DOHH2 (cell line): ENCODE measurements at regions not wholly inside any gene's neighbourhood (a gene's known extent, or its start where the extent isn't known, plus 50 kb on each side); places are given as distances from the start of the nearest gene placed in this dataset.

ENCODE experiments used
- H3F3A ChIP-seq: fragments of 200-600 bp; sonication (generic), shearing (Covaris generic); 2 replicates; pipeline ENCODE4 v1.6.0; 2016; ENCODE audit warnings: antibody characterized with exemption, mild to moderate bottlenecking; ENCODE audit not compliant: control insufficient read depth, insufficient read depth
- H3K27ac ChIP-seq: fragments of 200-600 bp; sonication (generic); 2 replicates; pipeline ENCODE4 v1.5.1; 2014; ENCODE audit warnings: low read depth, mild to moderate bottlenecking, low read length, moderate library complexity
- H3K27me3 ChIP-seq: fragments of 200-600 bp; sonication (generic); 2 replicates; pipeline ENCODE4 v1.6.1; 2014; ENCODE audit warnings: mild to moderate bottlenecking, low read length, mixed read lengths; ENCODE audit not compliant: control insufficient read depth
- H3K36me3 ChIP-seq: fragments of 200-600 bp; sonication (generic); 2 replicates; pipeline ENCODE4 v1.6.1; 2014; ENCODE audit warnings: mild to moderate bottlenecking, low read length, moderate library complexity, mixed read lengths; ENCODE audit not compliant: control insufficient read depth
- H3K4me1 ChIP-seq: fragments of 200-600 bp; sonication (generic); 2 replicates; pipeline ENCODE4 v1.6.1; 2014; ENCODE audit warnings: mild to moderate bottlenecking, low read length, mixed read lengths; ENCODE audit not compliant: control insufficient read depth
- H3K4me2 ChIP-seq: fragments of 200-600 bp; sonication (generic); 2 replicates; pipeline ENCODE4 v1.6.0; 2014; ENCODE audit warnings: mild to moderate bottlenecking, low read length, moderate library complexity
- H3K4me3 ChIP-seq: fragments of 200-600 bp; sonication (generic); 2 replicates; pipeline ENCODE4 v1.5.1; 2014; ENCODE audit warnings: mild to moderate bottlenecking, low read length, mixed read lengths
- H3K79me2 ChIP-seq: fragments of 200-600 bp; sonication (generic); 2 replicates; pipeline ENCODE4 v1.6.1; 2014; ENCODE audit warnings: mild to moderate bottlenecking, low read length, mixed read lengths; ENCODE audit not compliant: control insufficient read depth
- H3K9me2 ChIP-seq: fragments of 200-600 bp; sonication (generic); replicated peaks from 2 replicates; pipeline ENCODE4 v1.6.1; 2014; ENCODE audit warnings: mild to moderate bottlenecking, low read length, mixed read lengths; ENCODE audit not compliant: control insufficient read depth
- H3K9me3 ChIP-seq: fragments of 200-600 bp; sonication (generic); 2 replicates; pipeline ENCODE4 v1.6.1; 2014; ENCODE audit warnings: antibody characterized with exemption, low read length, mixed read lengths; ENCODE audit not compliant: control insufficient read depth, insufficient read depth
- H4K20me1 ChIP-seq: fragments of 200-600 bp; sonication (generic); 2 replicates; pipeline ENCODE4 v1.6.0; 2014; ENCODE audit warnings: low read depth, mild to moderate bottlenecking, antibody characterized with exemption, low read length, moderate library complexity; ENCODE audit not compliant: control insufficient read depth, insufficient read depth
- CTCF ChIP-seq: fragments of 200-600 bp; sonication (generic); IDR thresholded peaks from one replicate; pipeline ENCODE4 v1.5.1; 2014; ENCODE audit warnings: antibody characterized with exemption, mild to moderate bottlenecking, low read depth, low read length; ENCODE audit not compliant: poor library complexity, severe bottlenecking
- EZH2phosphoT487 ChIP-seq: fragments of 200-600 bp; sonication (generic); IDR thresholded peaks from 2 replicates; pipeline ENCODE4 v1.6.1; 2017; ENCODE audit warnings: borderline replicate concordance, mild to moderate bottlenecking, antibody characterized with exemption, low read length, moderate library complexity, mixed read lengths

GRCh38 chr15:62644216-62644888, 398.2 kb upstream of the TPM1 start:
- Histone ChIP-seq H3K4me3 (no peak overlapping the region), H3K4me2 (no peak overlapping the region), H3K9me2 (no peaks in the 10 kb centered on the region), H3K27ac (no peak overlapping the region), H4K20me1 (no peaks in the 10 kb centered on the region), H3K27me3 (no peaks in the 10 kb centered on the region), H3K36me3 (no peaks in the 10 kb centered on the region), H3K4me1 (no peaks in the 10 kb centered on the region), H3K79me2 (no peaks in the 10 kb centered on the region), H3K9me3 (no peaks in the 10 kb centered on the region), H3F3A (no peaks in the 10 kb centered on the region)
- TF ChIP-seq CTCF = no peak
- no peak for TF ChIP-seq EZH2phosphoT487

GRCh38 chr15:62644889-62645742, 397.4 kb upstream of the TPM1 start:
- Histone ChIP-seq H3K9me2 (no peaks in the 10 kb centered on the region), H3K27ac (no peak overlapping the region), H3K79me2 (no peaks in the 10 kb centered on the region), H4K20me1 (no peaks in the 10 kb centered on the region), H3K9me3 (no peaks in the 10 kb centered on the region), H3K27me3 (no peaks in the 10 kb centered on the region), H3K36me3 (no peaks in the 10 kb centered on the region), H3F3A (no peaks in the 10 kb centered on the region), H3K4me1 (no peaks in the 10 kb centered on the region), H3K4me2 (no peak overlapping the region), H3K4me3 (no peak overlapping the region)
- TF ChIP-seq EZH2phosphoT487 (no peak), CTCF (no peak)

- Histone ChIP-seq H4K20me1 (no peaks in the 10 kb centered on the region), H3K27me3 (no peaks in the 10 kb centered on the region), H3K9me2 (no peaks in the 10 kb centered on the region), H3K4me3 (no peak overlapping the region), H3K27ac (no peak overlapping the region), H3F3A (no peaks in the 10 kb centered on the region), H3K36me3 (no peaks in the 10 kb centered on the region), H3K4me2 (no peak overlapping the region), H3K79me2 (no peaks in the 10 kb centered on the region), H3K4me1 (no peaks in the 10 kb centered on the region), H3K9me3 (no peaks in the 10 kb centered on the region)
- TF ChIP-seq CTCF (no peak), EZH2phosphoT487 (no peak)
Measured at GRCh38 chr15:62647202-62647842, 395.2 kb upstream of the TPM1 start.
